ENCODE measurements at regions not wholly inside any gene's neighbourhood (a gene's known extent, or its start where the extent isn't known, plus 50 kb on each side); places are given as distances from the start of the nearest gene placed in this dataset.

- TF ChIP-seq BACH2 (CRISPR knock-in tag; IDR thresholded peaks at IDR 0.05; ENCODE audit: borderline replicate concordance) (no peak), ARNTL (CRISPR knock-in tag; IDR thresholded peaks at IDR 0.05; ENCODE audit: borderline replicate concordance, low read depth) (no peak), GLIS3 (CRISPR knock-in tag; IDR thresholded peaks at IDR 0.05) (no peak), CREB5 (CRISPR knock-in tag; IDR thresholded peaks at IDR 0.05; ENCODE audit: low read depth) (no peak), CSDC2 (CRISPR knock-in tag; IDR thresholded peaks at IDR 0.05) (no peak), PATZ1 (CRISPR knock-in tag; IDR thresholded peaks at IDR 0.05; ENCODE audit: borderline replicate concordance) (no peak), CSRNP3 (CRISPR knock-in tag; IDR thresholded peaks at IDR 0.05) (no peak)
- TF ChIP-seq, protein P1, sequence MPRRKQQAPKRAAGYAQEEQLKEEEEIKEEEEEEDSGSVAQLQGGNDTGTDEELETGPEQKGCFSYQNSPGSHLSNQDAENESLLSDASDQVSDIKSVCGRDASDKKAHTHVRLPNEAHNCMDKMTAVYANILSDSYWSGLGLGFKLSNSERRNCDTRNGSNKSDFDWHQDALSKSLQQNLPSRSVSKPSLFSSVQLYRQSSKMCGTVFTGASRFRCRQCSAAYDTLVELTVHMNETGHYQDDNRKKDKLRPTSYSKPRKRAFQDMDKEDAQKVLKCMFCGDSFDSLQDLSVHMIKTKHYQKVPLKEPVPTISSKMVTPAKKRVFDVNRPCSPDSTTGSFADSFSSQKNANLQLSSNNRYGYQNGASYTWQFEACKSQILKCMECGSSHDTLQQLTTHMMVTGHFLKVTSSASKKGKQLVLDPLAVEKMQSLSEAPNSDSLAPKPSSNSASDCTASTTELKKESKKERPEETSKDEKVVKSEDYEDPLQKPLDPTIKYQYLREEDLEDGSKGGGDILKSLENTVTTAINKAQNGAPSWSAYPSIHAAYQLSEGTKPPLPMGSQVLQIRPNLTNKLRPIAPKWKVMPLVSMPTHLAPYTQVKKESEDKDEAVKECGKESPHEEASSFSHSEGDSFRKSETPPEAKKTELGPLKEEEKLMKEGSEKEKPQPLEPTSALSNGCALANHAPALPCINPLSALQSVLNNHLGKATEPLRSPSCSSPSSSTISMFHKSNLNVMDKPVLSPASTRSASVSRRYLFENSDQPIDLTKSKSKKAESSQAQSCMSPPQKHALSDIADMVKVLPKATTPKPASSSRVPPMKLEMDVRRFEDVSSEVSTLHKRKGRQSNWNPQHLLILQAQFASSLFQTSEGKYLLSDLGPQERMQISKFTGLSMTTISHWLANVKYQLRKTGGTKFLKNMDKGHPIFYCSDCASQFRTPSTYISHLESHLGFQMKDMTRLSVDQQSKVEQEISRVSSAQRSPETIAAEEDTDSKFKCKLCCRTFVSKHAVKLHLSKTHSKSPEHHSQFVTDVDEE (CRISPR knock-in tag; IDR thresholded peaks at IDR 0.05): no peak
Observed at GRCh38 chr7:35544028-35544742, 150.8 kb downstream of the HERPUD2 start.
